GM19043 (cell line): ENCODE measurements at regions not wholly inside any gene's neighbourhood (a gene's known extent, or its start where the extent isn't known, plus 50 kb on each side); places are given as distances from the start of the nearest gene placed in this dataset.
"Not testable (repeated sequence)": the region's sequence is repeated elsewhere in the genome, so short reads cannot be mapped to it uniquely, and the experiment has no call there.

ENCODE experiments used
- ATAC-seq: cut with Tn5 transposase; IDR thresholded peaks from one replicate; pipeline ENCODE4 v1.9.1; 2021; ENCODE audit warnings: low read depth; ENCODE audit not compliant: unreplicated experiment

DNA sequence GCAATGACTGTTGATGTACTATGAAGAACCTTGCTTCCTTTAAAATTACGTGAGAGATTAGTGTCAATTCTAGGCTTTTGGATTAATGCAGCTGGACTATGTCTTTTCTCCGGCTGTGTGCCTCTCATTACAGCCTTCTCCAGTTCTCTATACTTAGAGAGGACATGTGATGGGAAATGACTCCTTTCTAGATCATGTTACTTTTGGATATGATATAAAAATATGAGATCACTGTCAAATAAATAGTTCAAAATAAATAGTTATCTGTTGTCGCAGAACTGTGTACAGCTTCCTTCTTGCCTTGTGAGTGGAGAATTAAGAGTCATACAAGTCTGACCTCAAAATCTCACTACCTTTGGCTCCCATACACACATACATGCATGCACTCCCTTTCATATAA is 592.4 kb downstream of the DIPK2A start:
- ATAC-seq = no peak

DNA sequence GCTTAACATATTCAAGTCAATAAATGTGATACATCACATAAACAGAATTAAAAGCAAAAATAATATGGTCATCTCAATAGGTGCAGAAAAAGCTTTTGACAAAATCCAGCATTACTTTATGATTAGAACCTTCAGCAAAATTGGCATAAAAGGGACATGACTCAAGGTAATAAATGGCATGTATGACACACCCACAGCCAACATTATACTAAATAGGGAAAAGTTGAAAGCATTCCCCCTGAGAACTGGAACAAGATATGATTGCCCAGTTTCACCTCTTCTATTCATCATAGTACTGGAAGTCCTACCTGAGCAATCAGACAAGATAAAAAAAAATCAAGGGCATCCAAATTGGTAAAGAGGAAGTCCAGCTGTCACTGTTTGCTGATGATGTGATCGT is 594.7 kb downstream of the DIPK2A start:
- ATAC-seq = no peak

DNA sequence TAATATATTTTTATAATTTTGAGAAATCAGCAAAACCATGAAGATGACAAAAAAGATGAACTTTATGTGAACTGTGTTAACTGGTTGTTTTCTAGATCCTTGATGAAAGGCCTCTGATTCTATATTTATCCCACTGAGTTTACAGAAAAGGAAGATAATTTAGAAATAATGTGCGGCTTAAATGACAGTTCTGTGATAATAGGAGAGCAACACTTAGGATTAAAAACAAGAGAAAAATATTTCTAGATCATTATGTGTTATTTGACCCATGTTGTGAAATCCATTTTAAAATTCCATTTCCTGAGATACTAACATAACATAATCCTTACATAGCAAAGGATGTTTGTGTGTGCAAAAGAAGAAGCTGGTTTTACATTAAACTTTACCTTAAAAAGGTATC is 598.0 kb downstream of the DIPK2A start:
- ATAC-seq = no peak

DNA sequence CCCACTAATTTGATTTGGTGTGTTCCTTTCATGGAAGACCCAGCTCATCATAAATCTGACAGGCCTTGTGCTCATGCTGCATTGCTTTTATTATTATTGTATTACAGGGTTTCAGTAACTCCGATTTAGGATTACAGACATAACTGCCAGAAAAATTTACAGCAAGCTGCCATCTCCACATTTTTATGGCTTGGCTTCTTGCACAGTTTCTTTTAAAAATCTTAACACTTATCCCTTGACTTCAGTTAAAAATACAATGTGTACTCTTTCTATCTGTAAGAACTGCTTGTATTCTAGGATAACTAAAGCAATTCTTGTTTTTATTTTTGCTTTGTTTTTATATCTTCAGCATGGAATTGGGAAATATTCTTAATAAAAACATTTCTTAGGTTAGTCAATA is 612.2 kb downstream of the DIPK2A start:
- no peak for ATAC-seq

DNA sequence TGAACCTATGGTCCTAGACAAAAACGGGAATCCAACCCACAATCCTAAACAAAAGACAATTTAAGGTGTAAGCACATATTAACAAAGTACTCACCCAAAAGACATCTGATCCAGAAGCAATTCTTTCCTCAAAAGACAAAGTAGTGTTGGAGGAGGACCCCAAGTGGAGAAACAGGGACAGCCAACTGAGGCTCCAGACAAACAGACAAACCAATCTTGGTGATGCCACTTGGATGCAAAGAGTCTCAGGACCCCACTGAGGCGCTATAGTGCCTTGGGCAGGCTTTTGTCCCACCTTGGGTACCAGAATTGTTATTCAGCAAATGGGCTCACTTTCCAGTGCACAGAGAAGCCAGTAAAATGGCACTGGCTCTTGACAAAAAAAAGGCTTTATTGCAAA is 613.8 kb downstream of the DIPK2A start:
- ATAC-seq = no peak

DNA sequence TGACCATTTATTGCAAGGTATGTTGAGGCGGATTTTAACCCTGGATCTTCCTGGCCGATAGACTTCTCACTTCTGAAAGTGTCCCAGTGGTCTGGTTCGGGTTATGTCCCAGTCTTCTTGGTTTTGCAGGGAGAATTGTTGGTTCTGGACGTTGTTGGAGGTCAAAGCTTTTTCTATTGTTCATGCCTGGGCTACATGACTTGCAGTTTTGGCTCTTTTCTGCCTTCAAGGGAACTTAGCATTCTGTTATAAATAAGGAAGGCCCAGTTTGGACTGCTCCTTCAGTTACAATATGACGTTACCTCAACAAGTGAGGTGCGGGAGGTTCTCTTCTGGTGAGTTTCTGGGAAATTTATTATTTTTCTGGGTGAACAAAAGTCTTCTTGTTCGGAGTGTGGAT is 614.3 kb downstream of the DIPK2A start:
- ATAC-seq = no peak

DNA sequence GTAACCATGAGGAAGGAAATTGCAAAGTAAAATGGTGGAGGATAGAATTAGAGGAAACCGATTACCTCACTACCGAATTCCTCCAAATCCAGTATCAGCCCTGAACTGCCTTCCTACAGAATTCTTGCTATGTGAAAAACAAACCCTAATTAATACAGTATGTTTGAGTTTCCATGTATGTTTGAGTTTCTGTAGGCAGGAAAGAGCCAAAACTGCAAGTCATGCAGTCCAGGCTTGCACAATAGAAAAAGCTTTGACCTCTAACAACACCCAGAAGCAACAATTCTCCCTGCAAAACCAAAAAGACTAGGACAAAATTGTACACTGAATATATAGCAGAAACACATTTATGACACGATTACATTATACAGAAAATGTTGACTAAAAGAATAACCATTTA is 614.8 kb downstream of the DIPK2A start:
- no peak for ATAC-seq

DNA sequence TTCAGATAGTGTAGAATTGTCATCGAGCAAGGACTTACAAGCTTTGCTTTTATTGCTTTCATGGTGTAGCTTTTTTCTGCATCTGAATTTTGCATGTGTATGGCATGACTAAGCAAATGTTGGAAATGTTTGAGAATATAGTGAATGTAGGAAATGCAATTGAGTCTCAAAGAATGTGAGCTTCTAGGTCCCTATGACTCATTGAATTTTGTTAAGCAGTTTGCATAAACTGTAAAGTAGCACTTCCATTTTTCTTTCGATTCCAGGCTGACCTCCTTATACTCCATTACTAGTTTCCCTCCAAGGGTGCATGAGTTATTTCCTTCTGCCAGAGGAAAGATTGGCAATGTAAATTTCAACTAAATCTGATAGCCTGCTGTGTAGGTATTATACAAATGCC is 619.2 kb downstream of the DIPK2A start:
- ATAC-seq = no peak

DNA sequence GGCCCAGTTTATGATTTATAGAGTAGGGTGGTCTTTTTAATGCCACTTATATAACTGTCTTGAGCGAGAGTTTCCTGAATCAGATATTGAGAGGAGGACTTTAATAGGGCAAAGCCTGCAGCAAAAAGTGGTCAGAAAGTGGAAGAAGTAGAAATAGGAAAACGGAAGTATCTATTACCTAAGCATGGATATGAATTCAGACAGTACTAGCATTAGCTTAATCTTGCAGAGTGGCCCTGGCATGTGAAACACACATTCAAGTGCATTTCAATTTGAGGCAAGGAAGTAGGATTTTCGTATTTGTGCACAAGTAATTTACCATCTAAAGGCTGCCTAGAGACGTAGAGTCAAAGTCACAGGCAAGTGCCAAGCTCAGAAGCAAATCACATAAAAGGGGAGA is 622.3 kb downstream of the DIPK2A start:
- no peak for ATAC-seq

DNA sequence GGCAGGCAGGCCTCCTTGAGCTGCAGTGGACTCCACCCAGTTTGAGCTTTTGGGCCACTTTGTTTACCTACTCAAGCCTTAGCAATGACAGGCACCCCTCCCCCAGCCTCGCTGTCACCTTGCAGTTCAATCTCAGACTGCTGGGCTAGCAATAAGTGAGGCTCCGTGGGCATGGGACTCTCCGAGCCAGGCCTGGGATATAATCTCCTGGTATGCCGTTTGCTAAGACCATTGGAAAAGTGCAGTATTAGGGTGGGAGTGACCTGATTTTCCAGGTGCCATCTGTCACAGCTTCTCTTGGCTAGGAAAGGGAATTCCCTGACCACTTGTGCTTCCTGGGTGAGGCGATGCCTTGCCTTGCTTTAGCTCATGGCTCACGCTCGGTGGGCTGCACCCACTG is 648.6 kb downstream of the DIPK2A start:
- ATAC-seq = not testable (repeated sequence)

DNA sequence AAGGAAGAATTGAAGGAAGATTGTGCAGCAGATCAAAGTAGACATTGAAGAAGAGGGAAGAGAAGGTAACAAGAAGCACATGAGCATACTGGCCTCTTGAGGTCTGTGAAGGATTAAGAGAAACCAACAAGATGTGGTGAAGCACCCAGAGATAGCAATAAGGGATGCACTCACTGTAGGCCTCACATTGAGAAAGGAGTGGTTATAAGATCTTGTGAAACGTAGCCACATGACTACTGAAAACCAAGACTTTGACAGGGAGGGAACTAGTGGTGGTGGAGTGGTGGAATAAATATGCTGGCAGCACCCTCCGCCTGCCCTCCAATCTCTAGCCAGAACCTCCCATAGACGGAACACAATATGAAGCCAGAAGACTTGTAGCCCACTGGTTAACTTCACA is 651.2 kb downstream of the DIPK2A start:
- ATAC-seq = no peak

DNA sequence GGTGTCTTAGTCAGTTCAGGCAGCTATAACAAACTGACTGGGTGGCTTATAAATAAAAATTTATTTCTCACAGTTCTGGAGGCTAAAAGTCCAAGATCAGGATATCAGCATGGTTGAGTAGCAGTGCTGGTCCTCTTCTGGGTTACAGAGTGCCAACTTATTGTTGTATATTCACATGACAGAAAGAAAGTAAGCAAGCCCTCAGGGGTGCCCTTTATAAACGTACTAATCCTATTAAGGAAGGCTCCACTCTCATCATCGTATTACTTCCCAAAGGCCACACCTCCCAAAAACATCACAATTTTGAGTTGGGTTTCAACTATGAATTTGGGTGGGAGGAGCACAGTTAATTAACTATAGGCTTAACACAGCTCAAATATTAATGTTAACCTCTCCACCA is 653.0 kb downstream of the DIPK2A start:
- no peak for ATAC-seq

DNA sequence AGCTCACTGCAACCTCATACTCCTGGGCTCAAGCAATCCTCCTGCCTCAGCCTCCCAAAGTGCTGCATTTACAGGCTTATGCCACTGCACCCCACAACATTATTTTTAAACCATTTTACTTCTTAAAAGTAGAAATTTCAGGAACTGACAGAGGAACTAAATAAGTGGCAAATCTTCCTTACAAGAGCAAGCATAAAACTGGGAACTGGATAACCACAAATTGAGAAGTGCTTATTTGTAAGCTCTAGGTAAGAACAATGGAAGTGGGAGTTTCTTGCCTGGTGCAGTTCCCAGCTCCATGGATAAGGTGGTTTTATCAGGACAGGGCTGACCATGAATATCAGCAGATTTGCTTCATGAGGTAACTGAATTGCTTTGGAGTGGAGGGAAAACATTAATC is 655.2 kb downstream of the DIPK2A start:
- ATAC-seq = no peak

DNA sequence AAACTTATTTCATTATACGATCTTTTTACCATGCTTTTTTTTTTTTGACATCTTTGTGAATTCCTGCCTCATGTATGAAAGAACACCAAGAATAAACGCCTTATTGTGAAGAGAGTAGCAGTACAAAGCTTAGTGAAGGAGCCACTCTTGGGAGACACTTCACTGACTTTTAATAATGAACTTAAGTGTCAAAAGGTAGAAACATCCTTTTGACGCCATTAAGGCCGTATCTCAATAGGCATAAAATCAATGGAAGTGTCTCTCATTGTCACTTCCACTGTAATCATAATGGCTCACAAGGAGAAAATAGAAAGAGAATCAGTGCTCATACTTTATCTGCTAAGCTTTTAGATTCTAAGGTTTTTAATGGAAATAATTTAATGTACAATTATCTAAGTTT is 657.8 kb downstream of the DIPK2A start:
- ATAC-seq = no peak

DNA sequence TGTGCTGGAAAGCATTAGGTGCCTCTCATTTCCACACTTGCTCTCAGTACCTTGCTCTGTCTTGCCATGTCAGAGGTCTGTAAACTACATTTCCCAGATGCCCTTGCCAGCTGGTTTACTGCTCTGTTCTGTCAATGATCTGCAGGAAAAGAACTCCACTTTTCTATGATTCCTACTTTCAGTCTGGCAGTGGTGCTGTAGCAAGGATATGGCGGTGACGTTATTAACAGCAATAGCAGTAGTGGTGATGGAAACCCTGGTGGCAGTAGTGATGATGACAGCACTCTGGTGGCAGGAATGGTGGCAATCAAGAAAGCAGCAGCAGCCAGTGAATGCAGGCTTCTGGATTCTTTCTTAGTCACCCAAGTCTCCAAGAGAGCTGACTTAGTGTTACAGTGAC is 665.2 kb downstream of the DIPK2A start:
- no peak for ATAC-seq

DNA sequence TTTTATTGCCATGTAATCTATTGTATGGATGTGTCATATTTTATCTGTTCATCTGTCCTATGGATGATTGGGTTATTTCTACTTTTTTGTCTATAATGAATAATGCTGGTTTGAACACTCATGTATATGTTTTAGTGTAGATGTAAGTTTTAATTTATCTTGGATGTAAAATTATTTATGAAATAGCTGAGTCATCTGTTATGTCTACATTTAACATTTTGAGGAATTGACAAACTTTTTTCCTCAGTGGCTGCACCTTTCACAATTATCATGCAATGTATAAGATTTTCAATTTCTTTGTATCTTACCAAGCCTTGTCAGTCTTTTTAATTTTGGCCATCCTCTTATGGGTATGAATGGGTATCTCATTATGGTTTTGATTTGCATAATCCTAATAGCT is 666.4 kb downstream of the DIPK2A start:
- ATAC-seq = no peak

DNA sequence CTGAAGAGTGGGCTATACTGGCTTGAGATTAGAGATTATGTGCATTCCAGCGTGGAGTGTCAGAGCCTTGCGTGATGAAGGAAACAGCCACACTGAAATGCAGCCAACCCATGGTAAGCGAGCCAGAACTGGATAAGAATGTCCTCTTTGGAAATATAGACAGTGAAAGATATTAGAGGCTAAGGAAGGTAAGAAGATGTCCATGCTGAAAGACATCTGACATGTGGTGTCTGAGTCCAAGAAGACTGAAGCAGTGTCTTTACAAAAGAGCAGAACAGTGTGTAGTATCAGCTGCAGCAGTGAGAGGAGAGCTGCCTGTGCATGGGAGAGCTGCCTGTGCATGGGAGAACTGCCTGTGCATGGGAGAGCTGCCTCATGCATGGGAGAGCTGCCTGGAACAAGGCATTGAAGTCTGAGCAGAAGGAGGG is 672.2 kb downstream of the DIPK2A start:
- no peak for ATAC-seq

DNA sequence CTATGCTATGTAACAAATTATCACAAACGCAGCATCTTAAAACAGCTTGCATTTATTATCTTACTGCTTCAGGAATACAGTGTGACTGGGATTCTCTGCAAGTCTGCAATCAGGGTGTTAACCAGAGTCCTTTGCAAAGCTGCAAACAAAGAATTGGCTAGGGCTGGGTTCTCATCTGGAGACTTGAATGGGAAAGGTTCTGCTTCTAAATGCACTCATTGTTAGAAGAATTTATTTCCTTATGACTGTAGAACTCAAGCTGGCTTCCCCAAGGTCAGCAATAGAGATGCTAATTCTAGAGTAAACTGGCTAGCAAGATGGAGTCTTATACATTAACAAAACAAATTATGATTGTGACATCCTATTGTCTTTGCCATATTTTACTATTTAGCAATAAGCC is 673.7 kb downstream of the DIPK2A start:
- no peak for ATAC-seq

DNA sequence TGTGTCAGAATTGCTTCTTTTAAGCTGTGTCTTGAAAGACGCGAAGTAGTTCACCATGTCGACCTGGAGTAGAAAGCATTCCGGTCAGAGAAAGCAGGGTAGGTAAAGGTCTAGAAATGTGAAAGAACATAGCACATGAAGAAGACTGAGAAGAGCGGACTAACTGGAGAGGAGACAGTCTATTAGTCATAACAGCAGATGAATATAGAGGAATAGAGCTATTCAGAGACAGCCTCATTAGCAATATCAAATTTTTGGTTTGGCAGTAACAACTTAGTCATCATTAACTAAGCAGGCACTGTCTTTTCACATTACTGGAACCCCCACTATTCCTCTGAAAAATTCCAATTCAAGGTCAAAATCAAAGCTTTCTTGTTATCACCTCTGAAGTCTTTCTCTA is 678.8 kb downstream of the DIPK2A start:
- ATAC-seq = no peak

DNA sequence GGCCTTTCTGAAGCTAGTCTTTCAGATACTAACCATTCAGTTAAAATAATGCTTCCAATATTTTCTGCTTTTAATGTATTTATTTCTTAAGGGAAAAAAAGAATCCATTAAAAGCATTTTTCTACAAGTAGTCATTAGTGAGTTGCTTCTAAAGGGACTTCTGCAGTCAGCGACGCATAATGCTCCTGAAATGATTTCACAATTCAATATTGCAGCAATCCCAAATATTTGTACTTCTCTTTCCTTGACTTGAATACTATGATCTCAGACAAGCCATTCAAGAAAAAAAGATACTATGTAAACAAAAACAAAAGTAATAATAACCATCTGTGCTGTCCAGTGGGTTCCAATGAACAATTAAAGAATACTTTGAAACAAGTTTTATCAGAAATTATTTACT is 681.0 kb downstream of the DIPK2A start:
- no peak for ATAC-seq

DNA sequence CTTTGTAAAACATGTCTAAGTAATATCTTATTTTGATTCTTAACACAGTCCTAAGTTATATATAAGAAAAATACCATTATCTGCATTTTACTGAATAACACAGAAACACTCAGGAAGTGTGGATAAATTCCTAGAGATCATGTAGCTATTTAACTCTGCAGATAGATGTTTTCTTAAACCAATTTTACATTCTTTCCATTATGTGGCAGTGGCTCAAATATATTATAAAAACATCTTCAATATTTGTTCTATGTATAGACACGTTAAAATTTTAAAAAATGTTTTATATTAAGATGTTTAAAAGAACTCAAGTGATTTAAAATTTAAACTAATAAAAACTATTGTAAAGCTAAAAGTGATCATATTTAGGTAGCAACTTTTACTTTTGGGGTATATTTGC is 683.8 kb downstream of the DIPK2A start:
- ATAC-seq = no peak

DNA sequence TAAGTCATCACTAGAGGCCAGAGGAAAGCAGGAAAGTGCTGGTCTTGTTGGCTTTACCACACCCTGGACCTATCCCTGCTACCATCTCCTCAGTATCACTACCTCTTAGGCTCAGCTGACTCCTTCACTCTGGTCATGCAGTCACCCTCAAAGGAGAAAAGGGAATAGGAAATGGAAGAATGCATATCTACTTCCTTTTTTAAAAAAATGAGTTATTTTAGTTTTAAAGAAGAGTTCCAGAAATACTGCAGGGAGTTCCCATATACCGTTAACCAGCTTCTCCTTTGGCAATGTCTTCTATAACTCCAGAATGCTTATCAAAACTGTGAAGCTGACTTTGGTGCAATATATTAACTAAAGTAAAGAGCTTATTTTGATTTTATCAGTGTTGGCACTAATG is 688.6 kb downstream of the DIPK2A start:
- no peak for ATAC-seq

DNA sequence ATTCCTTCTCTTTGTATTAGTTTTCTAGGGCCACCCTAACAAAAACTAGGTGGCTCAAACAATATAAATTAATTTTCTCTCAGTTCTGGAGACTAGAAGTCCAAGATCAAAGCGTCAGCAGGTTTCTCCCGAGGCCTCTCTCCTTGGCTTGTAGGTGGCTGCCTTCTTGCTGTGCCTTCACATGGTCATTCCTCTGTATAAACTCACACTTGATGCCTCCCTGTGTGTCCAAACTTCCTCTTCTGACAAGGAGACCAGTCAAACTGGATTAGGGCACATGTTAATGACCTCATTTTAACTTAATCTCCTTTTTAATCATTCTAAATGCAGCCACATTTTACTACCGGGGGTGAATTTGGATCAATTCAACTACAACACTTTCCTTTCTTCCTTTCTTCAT is 691.1 kb downstream of the DIPK2A start:
- ATAC-seq = no peak
